ENCODE measurements at regions not wholly inside any gene's neighbourhood (a gene's known extent, or its start where the extent isn't known, plus 50 kb on each side); places are given as distances from the start of the nearest gene placed in this dataset.

DNA sequence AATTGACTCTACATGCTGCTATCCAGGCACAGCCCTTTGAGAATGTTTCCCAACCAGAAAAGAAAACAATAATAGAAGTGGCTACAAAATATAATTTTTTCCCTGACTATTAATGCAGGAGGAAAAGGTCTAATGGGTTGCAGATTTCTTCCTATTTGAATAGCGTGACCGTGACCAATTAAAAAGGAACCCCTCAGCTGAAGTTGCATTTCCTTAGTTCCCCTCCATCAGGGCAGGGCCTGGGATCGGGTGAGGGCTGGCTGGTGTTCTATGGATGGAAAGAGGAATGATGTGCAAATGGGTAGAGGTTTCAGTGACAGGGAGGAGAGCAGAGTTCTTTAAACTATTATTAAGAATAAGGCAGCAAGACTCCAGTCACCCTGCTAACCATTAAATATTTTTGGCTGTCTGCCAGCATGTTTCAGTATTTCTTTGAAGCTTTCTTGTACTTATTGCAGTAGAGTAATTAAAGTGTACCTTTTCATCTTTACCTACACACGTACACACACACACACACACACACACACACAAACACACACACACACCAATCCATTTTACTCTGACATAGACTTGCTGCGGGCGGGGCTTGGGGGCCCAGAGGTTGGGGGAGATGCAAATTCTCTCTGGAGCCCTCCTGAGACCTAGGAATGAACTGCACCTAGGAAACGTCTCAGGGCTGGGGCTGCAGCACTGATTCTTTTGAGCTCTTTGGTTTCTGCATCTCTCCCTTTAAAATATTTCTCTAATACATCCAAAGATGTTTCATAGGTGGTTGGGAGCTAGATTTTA lies 154.8 kb upstream of the SLC35B3 start:
- DNase-seq: no peak

GRCh38 chr6:8588176-8588575 lies 152.8 kb upstream of the SLC35B3 start:
- no peak for DNase-seq

- no peak for DNase-seq
Measured at GRCh38 chr6:8583291-8583690, 147.9 kb upstream of the SLC35B3 start.

GRCh38 chr6:8579372-8579771 lies 144.0 kb upstream of the SLC35B3 start:
- no peak for DNase-seq

DNA sequence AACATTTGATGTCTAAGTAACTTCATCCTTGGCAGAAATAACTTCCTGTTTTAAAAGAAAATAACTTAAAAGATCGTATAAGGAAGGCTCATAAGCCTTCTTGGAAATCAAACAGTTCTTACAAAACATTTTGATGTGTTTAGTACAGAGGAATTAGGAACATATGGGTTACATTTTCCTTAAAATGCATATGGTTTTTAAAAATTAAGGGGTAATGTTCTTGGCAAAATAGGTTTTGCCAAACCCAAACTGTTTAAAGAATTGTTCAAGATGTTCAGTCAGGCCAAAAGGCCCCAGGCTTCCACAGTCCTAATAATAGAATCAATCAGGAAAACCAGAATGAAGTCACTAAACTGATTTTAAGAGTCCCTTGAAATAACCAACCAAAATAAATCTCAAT lies 142.7 kb upstream of the SLC35B3 start:
- DNase-seq: no peak

DNA sequence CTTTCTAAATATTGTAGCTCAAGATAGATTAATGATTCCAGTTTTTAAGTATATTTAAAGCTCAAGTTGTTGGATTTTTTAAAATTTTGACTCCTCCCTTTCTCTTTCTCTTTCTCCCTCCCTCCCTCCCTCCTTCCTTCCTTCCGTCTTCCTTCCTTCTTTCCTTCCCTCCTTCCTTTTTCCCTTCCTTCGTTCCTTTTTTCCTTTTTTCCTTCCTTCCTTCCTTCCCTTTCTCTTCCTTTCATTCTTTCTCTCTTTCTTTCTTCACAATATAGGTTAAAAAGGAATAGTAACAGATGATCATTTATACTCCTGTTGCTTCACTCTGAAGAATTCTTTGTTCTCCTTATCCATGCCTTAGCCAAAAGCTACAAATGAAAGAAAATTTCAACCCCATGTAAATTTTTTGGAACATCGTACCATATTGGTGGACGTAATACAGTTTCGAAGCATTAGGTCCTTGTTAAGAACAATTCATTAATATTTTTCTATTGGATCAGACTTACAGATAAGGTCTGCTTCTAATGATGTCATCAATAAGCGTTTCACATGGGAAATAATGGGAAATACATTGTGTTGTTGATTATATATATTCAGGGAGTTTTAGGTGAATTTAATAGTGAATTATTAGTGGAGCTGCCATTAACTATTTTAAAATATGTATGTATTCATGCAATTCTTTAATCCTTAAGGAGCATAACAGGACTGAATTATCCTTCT lies 139.6 kb upstream of the SLC35B3 start:
- DNase-seq: no peak

- DNase-seq: no peak
Measured at GRCh38 chr6:8574311-8574710, 139.0 kb upstream of the SLC35B3 start.

DNA sequence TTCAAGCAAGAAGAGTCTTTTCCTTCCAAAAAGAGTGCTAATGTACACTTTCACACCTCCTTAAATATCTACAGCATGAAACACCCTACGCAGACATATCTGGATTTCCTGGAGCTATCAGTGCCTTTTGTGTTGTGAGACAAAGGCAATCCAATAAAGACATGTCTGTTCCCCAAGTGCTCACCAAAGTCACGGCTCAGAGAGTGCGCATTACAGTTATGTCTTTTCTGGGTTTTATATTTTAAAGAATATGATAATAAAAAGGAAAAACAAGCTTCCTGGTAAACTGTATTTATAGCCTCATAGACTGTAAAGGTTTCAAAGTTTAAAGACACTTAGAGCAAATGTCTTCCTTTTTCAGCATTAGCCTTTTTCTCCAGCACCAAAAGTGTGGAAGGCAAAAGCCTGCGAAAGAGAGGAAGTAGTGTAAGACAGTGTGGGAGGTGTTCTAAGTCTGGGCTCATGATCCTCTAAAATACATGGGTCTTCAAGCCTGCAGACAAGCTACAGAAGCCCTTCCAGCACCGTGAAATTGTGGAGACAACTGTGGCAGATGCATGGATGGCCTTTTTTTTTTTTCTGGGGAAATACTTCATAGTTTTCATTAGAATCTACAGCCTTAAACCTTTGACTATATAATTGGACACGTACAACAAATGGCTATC lies 135.0 kb upstream of the SLC35B3 start:
- DNase-seq: no peak

DNA sequence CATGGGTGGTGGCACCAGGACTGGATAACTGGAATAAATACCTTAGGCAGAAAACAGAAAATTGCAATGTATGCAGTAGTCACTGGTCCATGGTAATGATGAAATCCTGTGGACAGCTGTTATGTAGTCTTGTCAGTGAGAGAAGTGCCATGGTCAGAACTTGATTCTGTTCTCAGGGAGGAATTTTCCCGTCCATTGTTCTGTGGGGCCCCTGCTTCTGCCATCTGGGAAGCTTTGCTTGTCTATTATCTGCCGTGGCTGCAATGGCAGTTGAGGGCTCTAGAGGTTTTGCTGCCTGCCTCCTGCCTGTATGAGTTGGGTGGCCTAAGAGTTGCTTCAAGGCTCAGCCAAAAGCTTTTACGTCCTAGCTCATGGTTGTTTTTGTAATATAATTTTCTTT lies 126.8 kb upstream of the SLC35B3 start:
- no peak for DNase-seq

DNA sequence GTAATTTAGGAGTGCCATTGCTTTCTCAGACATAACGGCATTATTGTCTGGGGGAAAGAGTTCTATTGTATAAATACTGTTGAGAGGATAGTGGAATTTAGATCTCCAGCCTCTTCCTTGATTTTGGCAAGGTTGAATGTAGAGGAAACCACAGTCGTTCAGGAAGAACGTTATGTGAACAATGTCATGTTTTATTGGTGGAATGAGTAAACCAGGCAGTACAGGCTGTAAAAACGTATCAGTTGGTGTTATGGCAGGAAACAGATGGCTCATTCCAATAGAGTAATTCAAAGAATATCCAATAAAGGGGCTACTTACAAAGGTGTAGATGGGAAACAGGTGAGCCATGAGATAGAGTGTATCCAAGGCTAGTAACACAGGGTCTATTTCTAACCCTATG lies 123.6 kb upstream of the SLC35B3 start:
- DNase-seq: no peak

DNA sequence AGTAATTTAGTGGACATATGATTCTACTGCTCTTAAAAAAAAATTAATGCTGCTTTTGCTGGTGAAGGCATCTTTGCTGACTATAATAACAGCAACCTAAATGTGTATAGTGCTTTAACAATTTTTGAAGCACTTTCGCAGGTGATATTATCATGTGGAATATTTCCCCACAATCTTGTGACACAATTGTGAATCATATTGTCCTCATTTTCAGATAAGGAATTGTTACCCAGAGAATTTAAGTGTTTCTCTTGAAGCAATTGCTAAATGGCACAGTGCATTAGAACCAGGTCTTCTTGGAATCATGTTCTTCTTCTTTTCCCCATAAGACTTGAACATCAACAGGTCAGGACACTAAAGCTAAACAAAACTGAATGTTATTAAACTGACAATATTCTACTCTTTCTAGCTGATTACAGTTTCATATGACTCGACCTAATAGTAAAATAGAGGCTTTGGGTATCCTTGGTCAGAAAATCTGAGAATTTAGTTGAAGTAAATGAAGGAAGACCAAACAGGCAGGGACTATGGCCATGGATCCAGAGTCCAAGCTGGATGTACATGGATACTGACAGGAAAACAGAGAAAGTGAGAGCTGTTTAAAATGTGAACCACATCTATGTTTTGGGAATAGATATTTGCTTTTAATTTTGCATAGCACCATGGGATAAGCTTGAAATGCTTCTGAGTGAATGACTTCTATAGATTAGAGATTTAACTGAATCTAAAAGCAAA lies 121.8 kb upstream of the SLC35B3 start:
- DNase-seq: no peak

GRCh38 chr6:8556370-8557013 lies 121.1 kb upstream of the SLC35B3 start:
- peak; percentile 18 for DNase-seq

DNA sequence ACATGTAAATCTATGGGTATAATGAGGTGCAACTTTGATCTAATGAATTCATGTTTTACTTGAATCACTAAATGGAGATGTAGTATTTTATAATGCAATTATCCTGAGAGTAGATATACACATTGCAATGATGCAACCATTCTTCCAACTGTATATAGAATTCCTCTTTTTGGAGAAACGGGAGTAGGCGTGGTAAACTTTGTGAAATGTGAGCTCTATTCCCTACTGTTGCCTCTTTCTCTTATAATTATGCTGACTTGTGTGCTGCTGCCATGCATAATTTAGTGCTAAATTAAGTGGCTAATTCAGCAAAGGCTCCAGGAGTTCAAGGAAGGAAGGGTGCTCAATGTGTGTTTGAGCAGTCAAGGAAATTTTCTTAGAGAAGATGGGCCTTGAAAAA lies 116.6 kb upstream of the SLC35B3 start:
- DNase-seq: no peak

DNA sequence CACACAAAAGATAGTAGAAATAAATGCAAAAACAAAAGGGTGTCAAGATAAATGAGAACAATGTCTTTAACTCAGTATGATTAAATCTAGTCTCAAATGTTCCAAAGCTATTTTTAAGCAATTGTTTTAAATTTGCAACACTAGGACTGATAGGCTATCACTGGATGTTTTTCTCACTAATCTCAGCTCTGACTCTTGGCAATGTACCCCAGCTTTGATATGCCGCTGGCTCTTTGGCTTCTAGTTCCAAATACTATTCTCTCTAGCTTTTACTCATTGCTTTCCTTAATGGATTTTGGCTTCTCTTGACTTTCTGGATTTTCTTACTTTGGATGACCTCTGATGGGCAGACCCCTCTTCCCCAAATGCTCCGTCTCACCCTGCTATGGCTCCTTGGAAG lies 116.0 kb upstream of the SLC35B3 start:
- no peak for DNase-seq

- DNase-seq: no peak
Measured at GRCh38 chr6:8549074-8549790, 113.9 kb upstream of the SLC35B3 start.

- no peak for DNase-seq
Measured at GRCh38 chr6:8546496-8546895, 111.2 kb upstream of the SLC35B3 start.

DNA sequence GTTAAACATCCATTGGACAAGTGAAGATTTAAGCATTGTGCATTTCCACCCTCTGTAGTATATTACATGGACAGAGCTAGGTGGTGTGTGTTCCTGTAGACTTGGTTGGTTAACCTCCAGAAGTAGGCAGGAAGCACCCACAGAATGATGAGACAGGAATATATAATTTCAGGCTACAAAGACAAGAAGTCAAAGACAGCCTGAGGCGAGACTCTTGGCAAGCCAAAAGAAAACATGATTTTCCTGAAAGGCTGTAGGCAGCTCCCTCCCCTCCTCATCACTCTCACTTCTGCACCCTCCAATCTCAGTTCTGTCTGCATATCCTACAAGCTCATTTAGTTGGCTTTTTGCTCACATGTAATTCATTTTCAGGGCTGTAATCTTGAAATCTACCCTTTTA lies 110.0 kb upstream of the SLC35B3 start:
- no peak for DNase-seq

- DNase-seq: no peak
Measured at GRCh38 chr6:8543714-8544113, 108.4 kb upstream of the SLC35B3 start.

- no peak for DNase-seq
Measured at GRCh38 chr6:8539453-8539852, 104.1 kb upstream of the SLC35B3 start.

DNA sequence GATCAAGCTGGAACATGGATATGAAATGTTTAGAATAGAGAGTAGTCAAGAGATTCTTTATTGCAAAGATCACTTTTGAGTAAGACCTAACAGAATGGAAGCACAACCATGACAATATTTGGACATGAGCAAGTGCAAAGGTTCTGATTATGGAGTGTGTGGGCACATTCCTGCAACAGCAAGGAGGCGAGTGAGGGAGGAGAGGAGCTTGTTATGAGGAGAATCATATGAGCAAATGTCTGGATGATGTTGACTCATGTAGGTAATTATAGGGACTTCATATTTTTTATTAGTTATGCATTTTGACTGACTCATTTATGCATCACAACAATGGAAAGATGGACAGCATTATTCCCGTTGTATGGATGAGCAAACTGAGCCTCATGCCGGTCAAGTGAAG lies 100.8 kb upstream of the SLC35B3 start:
- no peak for DNase-seq

DNA sequence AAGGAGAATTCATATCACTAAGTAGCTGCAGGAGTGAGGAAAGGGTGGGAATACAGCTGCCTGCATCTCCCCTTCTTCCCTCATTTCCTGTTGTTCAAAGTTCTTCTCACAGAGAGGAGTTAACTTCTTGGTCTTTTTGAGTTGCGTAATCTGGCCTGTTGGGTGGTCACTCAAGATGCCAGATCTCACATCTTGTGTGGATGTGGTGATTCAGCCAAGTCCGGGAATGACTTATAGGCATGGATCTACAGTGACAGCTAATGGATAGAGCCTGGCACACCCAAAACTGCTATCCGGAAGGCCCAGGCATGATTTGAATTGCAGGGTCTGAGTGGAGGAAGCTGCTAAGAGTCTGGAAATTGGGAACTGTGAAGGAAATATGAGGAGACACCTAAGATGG lies 100.2 kb upstream of the SLC35B3 start:
- DNase-seq: no peak

- DNase-seq: no peak
Measured at GRCh38 chr6:8530785-8531435, 95.6 kb upstream of the SLC35B3 start.
